OCI-LY7 (cell line): ENCODE measurements at regions not wholly inside any gene's neighbourhood (a gene's known extent, or its start where the extent isn't known, plus 50 kb on each side); places are given as distances from the start of the nearest gene placed in this dataset.

Experiments
- CTCF ChIP-seq: fragments of 200-600 bp; sonication (generic); conservative IDR thresholded peaks from 2 replicates; pipeline ENCODE4 v1.5.1; 2014; ENCODE audit warnings: mild to moderate bottlenecking, antibody characterized with exemption, low read length, moderate library complexity, mixed read lengths
- EZH2phosphoT487 ChIP-seq: fragments of 200-600 bp; sonication (generic); IDR thresholded peaks from 2 replicates; pipeline ENCODE4 v1.6.1; 2018; ENCODE audit warnings: low read depth, borderline replicate concordance, mild to moderate bottlenecking, mixed run types, antibody characterized with exemption, low read length, moderate library complexity, mixed read lengths

- TF ChIP-seq CTCF (no peak), EZH2phosphoT487 (no peak)
Measured at GRCh38 chr2:142515493-142515892, 362.0 kb upstream of the KYNU start.
